GM12878 (cell line): ENCODE measurements at regions not wholly inside any gene's neighbourhood (a gene's known extent, or its start where the extent isn't known, plus 50 kb on each side); places are given as distances from the start of the nearest gene placed in this dataset.

Source experiments
- ATAC-seq: fragments of 200-7000 bp; cut with Tn5 transposase; 3 replicates; pipeline ENCODE4 v1.9.1; 2020; ENCODE audit warnings: mild to moderate bottlenecking, moderate library complexity
- BruUV-seq: library from RNA; stranded (reverse); fragments of 400-500 nt; replicated peaks from 2 replicates; lab custom pipeline; 2021; lab: Mats Ljungman, UMichigan
- CTCF ChIA-PET: fragments of 300-600 bp; sonication (Branson Sonifier 250); formaldehyde crosslinking; extraction: SDS; loops from one replicate; lab custom pipeline; 2021; ENCODE audit warnings: inconsistent platforms; lab: Yijun Ruan, JAX
- POLR2A ChIA-PET: fragments of 350-600 bp; formaldehyde crosslinking; extraction: SDS; loops from one replicate; lab custom pipeline; 2021; ENCODE audit warnings: inconsistent platforms; lab: Charles Lee
- RAD21 ChIA-PET: fragments of 300-600 bp; sonication (Branson Sonifier 250); formaldehyde crosslinking; loops from one replicate; lab custom pipeline; 2023; ENCODE audit warnings: antibody characterized with exemption; ENCODE audit not compliant: unreplicated experiment; lab: Charles Lee
- SMC1A ChIA-PET: fragments of 300-600 bp; sonication (Branson Sonifier 250); formaldehyde crosslinking; loops from one replicate; lab custom pipeline; 2023; ENCODE audit not compliant: unreplicated experiment, uncharacterized antibody; lab: Charles Lee
- DNase-seq: peaks from one replicate; pipeline ENCODE4 v3.0.0-alpha.2; 2011; ENCODE audit warnings: low read depth, low spot score
- FAIRE-seq: peaks from 3 replicates; lab custom pipeline; 2011; peaks lifted over from hg19 to GRCh38; lab: Jason Lieb, UNC
- H2AFZ ChIP-seq: 2 replicates; pipeline ENCODE4 v1.6.0; 2011; ENCODE audit warnings: low read depth, low read length, control low read depth; ENCODE audit not compliant: control insufficient read depth
- H3K27ac ChIP-seq: 2 replicates; pipeline ENCODE4 v1.5.1; 2011; ENCODE audit warnings: control low read depth; ENCODE audit not compliant: control insufficient read depth, insufficient read depth
- H3K27me3 ChIP-seq, 2 experiments: replicated peaks in 1 of 2; 2 replicates each; pipeline versions ENCODE4 v1.6.0 to v1.6.1; 2011; ENCODE audit warnings: low read length in 1 of 2; ENCODE audit not compliant: control insufficient read depth in 2 of 2, insufficient read depth in 2 of 2
- H3K36me3 ChIP-seq, 2 experiments: 2 replicates each; pipeline ENCODE4 v1.5.1; 2011; ENCODE audit warnings: low read length in 1 of 2; ENCODE audit not compliant: control insufficient read depth in 2 of 2, insufficient read depth in 2 of 2
- H3K4me1 ChIP-seq: 2 replicates; pipeline ENCODE4 v1.6.1; 2011; ENCODE audit warnings: mild to moderate bottlenecking, low read length, moderate library complexity, mixed read lengths; ENCODE audit not compliant: control insufficient read depth, insufficient read depth
- H3K4me2 ChIP-seq: 2 replicates; pipeline ENCODE4 v1.6.0; 2011; ENCODE audit warnings: control low read depth; ENCODE audit not compliant: control insufficient read depth, insufficient read depth
- H3K4me3 ChIP-seq: fragments of 200-600 bp; sonication (generic); 2 replicates; pipeline ENCODE4 v1.5.1; 2016
- H3K79me2 ChIP-seq: 2 replicates; pipeline ENCODE4 v1.6.0; 2011; ENCODE audit warnings: low read length; ENCODE audit not compliant: control insufficient read depth, insufficient read depth
- H3K9ac ChIP-seq: 2 replicates; pipeline ENCODE4 v1.8.0; 2011; ENCODE audit warnings: low read length, control low read depth, mixed read lengths; ENCODE audit not compliant: control insufficient read depth, insufficient read depth
- H3K9me3 ChIP-seq: replicated peaks from 3 replicates; pipeline ENCODE4 v1.5.1; 2011; ENCODE audit warnings: mild to moderate bottlenecking, low read length; ENCODE audit not compliant: control insufficient read depth, insufficient read depth
- H4K20me1 ChIP-seq: 2 replicates; pipeline ENCODE4 v1.6.0; 2011; ENCODE audit not compliant: control insufficient read depth, insufficient read depth
- ASH2L ChIP-seq: fragments of 300-600, 200-600 bp; sonication (generic); IDR thresholded peaks from 2 replicates; pipeline ENCODE4 v1.6.1; 2017; ENCODE audit warnings: low read depth, mild to moderate bottlenecking, borderline replicate concordance
- CHD1 ChIP-seq: IDR thresholded peaks from 2 replicates; pipeline ENCODE4 v1.6.1; 2012; ENCODE audit warnings: low read depth, low read length, improper control_type of control experiment
- LARP7 ChIP-seq: fragments of 450-650 bp; IDR thresholded peaks from 2 replicates; pipeline ENCODE4 v1.6.1; 2017; ENCODE audit warnings: mild to moderate bottlenecking
- MXI1 ChIP-seq: fragments of 150-350 bp; IDR thresholded peaks from 2 replicates; pipeline ENCODE4 v1.6.1; 2011; ENCODE audit warnings: low read depth, mild to moderate bottlenecking, inconsistent platforms, low read length, improper control_type of control experiment
- NFYB ChIP-seq: IDR thresholded peaks from 2 replicates; pipeline ENCODE4 v1.6.1; 2011; ENCODE audit warnings: low read depth, mild to moderate bottlenecking, low read length, improper control_type of control experiment, moderate library complexity; ENCODE audit not compliant: insufficient read depth
- PAX8 ChIP-seq: fragments of 450-650 bp; IDR thresholded peaks from 2 replicates; pipeline ENCODE4 v1.6.1; 2017; ENCODE audit warnings: mild to moderate bottlenecking, moderate library complexity
- PML ChIP-seq: IDR thresholded peaks from 2 replicates; pipeline ENCODE4 v1.6.1; 2012; ENCODE audit warnings: low read length, inconsistent platforms
- REST ChIP-seq: IDR thresholded peaks from 2 replicates; pipeline ENCODE4 v1.6.1; 2012; ENCODE audit warnings: mild to moderate bottlenecking, low read depth, low read length
- SIX5 ChIP-seq: IDR thresholded peaks from 2 replicates; pipeline ENCODE4 v1.6.1; 2011; ENCODE audit warnings: mild to moderate bottlenecking, low read depth, low read length, moderate library complexity; ENCODE audit not compliant: severe bottlenecking
- SREBF1 ChIP-seq: IDR thresholded peaks from 2 replicates; pipeline ENCODE4 v1.6.1; 2012; ENCODE audit warnings: mild to moderate bottlenecking, low read length
- SRF ChIP-seq, 2 experiments: IDR thresholded peaks; 2 replicates each; pipeline ENCODE4 v1.6.1; 2011; ENCODE audit warnings: low read depth in 2 of 2, low read length in 2 of 2, mild to moderate bottlenecking in 1 of 2, moderate library complexity in 1 of 2
- TAF1 ChIP-seq: IDR thresholded peaks from 2 replicates; pipeline ENCODE4 v1.6.1; 2011; ENCODE audit warnings: mild to moderate bottlenecking, low read depth, low read length, borderline replicate concordance
- YBX1 ChIP-seq: fragments of 450-650 bp; IDR thresholded peaks from 2 replicates; pipeline ENCODE4 v1.6.1; 2016; ENCODE audit warnings: antibody characterized with exemption
- ZBTB33 ChIP-seq: fragments of 450-650 bp; IDR thresholded peaks from 2 replicates; pipeline ENCODE4 v1.6.1; 2017; ENCODE audit warnings: mild to moderate bottlenecking
- WGBS: methylation state at CpG from one replicate; pipeline ENCODE4 v1.1.6; 2016; ENCODE audit warnings: low lambda C conversion rate; ENCODE audit not compliant: insufficient replicate concordance, insufficient coverage; ENCODE audit errors: missing lambda C conversion rate; 5-methylcytosine and 5-hydroxymethylcytosine counted together
- in situ Hi-C: fragments of 300-500 bp; cut with MboI; formaldehyde crosslinking; loops from 9 replicates; pipeline ENCODE4 v1.14.3; 2018; ENCODE audit warnings: mixed read lengths
- intact Hi-C: fragments of 100-400 bp; cut with micrococcal nuclease; formaldehyde crosslinking; loops from one replicate; pipeline ENCODE4 v1.14.2; 2022; ENCODE audit not compliant: unreplicated experiment

DNA sequence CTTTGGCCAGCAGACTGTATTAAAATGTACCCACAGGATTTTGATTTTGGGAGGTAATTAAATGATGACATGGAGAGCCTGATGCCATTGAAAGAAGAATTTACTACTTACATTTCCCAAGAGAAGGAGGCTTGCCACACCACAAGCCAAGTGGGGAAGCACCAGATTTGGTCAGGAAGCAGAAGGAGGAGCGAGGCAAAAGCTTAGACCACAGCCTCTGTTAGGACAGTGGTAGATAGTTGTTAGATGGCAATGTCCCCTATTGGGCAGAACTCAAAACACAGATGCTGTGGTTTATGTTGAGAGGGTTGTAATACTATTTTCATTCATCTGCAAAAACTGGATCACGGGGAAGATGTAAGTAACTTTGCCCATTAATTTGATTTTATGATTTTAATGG lies 709.4 kb downstream of the VRK1 start:
- no peaks in the 10 kb centered on the region for H3K79me2 ChIP-seq
- intact Hi-C loops, result no loop called here
- H3K4me2 ChIP-seq, result no peak overlapping the region
- FAIRE-seq, result no peak
- H3K4me3 ChIP-seq, result no peak overlapping the region
- no peaks in the 10 kb centered on the region for H3K36me3 ChIP-seq
- ATAC-seq, result no peak
- BruUV-seq, result no TSS peak
- 0% methylated on average over 2 of the region's 2 CpGs for WGBS
- no peaks in the 10 kb centered on the region; the same call in 1 of the 3 replicates for H3K9me3 ChIP-seq
- no peak for DNase-seq
- no peak overlapping the region for H3K9ac ChIP-seq
- ChIA-PET RAD21 (no interaction called here), SMC1A (no interaction called here), POLR2A (no interaction called here), CTCF (no interaction called here)
- TF ChIP-seq ZBTB33, result no peak
- TF ChIP-seq REST, result no peak
- no peak for TF ChIP-seq YBX1
- no peak for TF ChIP-seq SRF (IDR thresholded peaks at IDR 0.05; ENCODE audit: low read depth in 2 of 2, low read length in 2 of 2)
- no peak for TF ChIP-seq MXI1
- no peak for TF ChIP-seq ASH2L
- TF ChIP-seq PAX8, result no peak
- no peak for TF ChIP-seq SIX5
- no peak for TF ChIP-seq PML
- TF ChIP-seq SREBF1, result no peak
- TF ChIP-seq TAF1, result no peak
- TF ChIP-seq NFYB, result no peak
- no peak for TF ChIP-seq CHD1
- TF ChIP-seq LARP7, result no peak
- no peaks in the 10 kb centered on the region for H3K27me3 ChIP-seq
- no peaks in the 10 kb centered on the region for H3K4me1 ChIP-seq
- H2AFZ ChIP-seq, result no peak overlapping the region
- H3K27ac ChIP-seq, result no peak overlapping the region
- no peaks in the 10 kb centered on the region for H4K20me1 ChIP-seq
- in situ Hi-C loops, result no loop called here
